Left renal cortex interstitium (tissue), 4 donors: ENCODE measurements at regions not wholly inside any gene's neighbourhood (a gene's known extent, or its start where the extent isn't known, plus 50 kb on each side); places are given as distances from the start of the nearest gene placed in this dataset.

ENCODE experiments used
- DNase-seq, 4 donors: peaks; one replicate each; pipeline ENCODE4 v3.0.0-alpha.2; 2013; ENCODE audit warnings: low read depth in 4 of 4, low spot score in 2 of 4, missing footprints in 1 of 4

DNA sequence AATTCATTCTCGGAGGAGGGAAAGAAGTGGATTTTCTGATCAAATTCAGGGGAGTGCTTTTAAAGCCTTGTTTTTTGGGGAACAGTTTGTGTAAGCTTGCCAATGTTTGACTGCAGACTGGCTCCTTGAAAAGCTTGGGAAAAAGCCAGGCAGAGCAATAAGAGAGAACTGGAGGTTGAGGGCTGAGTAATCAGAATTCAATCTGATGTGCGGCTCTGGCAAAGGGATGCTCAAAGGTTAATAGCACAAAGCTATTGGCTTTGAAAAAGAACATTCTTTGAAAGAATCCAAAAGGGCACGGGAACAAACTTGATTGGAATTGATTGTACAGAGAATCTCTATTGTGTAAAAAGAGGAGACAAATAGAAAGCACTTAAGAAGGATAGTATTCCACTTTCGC is 279.3 kb downstream of the YTHDC2 start:
- DNase-seq: no peak

DNA sequence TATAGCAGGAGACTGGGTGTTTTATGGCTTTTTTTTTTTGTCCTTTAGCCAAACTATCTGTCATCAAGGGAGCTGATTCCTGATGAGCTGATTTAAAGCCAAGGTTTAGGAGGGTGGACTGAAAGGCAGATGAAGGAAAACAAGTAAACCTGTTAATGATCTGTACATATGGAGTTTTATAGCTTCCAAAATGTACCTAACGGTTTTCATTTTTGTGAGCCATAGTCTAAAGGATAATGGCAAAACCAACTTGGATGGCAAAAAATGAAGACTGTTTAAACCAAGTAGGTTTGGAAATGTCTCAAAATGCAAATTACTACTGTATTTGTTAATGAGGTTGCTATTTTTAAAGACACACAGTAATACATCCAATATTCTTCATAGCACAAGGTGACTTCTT is 281.5 kb downstream of the YTHDC2 start:
- no peak for DNase-seq

DNA sequence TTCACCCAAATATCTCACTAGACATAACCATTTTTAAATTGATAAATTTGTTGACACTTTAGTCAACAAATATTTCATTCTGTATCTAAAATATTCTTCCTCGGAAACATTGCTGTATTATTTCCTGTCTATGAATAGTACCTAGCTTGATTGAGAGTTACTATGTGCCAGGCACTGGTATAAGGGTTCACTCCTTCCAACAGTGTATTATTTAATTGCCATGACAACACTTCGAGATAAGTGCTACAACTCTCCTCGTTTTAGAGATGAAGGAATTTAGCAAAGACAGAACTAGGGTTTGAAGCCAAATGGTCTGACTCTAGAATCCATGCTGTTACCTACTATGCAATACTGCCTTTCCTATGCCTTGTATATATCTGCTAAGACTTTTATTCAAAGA is 287.2 kb downstream of the YTHDC2 start:
- no peak for DNase-seq

DNA sequence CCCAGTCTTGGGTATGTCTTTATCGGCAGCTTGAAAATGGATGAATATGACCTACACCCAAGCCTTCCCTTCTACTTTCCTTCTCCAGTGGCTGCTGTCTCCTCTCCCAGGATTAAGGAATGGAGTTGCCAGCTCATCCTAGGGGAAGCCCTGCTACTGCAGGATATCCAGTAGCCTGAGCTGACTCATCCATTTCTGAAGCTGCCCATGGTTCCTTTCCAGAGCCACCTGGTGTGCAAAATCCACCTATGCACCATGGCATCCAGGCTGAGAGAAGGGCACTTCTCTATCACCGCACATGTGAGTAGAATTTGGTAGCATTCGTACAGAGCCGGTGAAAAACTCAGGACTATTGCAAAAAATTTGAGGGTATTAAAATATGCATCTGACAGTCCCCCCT is 290.8 kb downstream of the YTHDC2 start:
- DNase-seq: no peak

DNA sequence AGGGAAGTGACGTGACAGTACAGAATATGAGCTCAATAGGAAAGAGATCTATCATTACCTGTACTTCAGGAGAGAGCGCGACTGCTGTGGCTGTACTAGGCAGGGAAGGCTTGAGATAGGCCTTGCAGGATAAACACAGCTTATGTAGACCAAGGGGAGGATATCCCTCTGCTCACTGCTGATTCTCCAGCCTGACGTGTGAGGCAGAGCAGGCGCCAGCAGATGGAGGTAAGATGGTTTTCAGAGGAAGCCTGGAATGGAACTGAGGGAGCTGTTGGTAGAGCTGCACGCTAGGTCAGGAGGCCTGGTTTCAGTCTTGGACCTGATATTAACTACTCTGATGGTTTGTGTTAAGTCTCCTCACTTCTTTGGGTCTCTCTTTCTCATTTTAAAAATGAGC is 291.4 kb downstream of the YTHDC2 start:
- no peak for DNase-seq

DNA sequence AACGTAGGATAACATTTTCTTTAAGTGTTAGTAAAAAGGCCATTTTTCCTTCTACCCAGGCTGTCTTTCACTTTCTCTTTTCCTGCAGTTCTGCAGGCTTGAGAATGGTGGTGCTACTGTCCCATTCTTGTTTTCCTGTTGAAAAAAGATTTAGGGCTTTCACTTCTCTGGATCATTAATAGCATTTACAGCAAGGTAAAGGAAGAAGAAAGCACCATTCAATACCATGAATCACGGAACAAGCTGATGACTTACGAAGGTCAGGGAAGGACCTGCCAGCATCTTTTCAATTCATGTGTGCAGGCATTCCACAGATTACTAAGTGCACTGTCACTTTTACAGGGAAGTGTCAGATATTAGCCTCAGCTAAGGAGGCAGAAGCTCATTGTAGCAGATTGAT is 292.8 kb downstream of the YTHDC2 start:
- no peak for DNase-seq

DNA sequence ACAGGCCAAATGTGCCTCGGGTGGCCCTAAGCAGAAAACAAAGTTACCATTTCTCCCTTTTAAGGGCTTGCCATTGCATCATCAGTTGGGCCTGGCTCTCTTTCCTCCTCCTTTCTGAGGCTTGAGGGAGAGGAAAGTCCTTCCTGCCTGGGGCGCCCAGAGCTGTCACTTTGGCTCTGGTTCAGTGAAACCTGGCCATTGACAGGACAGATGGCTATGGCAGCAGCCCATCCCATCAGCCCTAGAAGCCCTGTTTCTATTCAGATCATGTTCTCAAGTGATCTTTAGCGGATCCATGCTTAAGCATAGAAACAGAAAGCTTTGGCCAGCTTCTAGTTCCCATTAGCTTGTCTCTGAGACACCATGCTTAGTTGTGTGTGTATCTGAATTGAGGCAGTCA is 293.4 kb downstream of the YTHDC2 start:
- no peak for DNase-seq

DNA sequence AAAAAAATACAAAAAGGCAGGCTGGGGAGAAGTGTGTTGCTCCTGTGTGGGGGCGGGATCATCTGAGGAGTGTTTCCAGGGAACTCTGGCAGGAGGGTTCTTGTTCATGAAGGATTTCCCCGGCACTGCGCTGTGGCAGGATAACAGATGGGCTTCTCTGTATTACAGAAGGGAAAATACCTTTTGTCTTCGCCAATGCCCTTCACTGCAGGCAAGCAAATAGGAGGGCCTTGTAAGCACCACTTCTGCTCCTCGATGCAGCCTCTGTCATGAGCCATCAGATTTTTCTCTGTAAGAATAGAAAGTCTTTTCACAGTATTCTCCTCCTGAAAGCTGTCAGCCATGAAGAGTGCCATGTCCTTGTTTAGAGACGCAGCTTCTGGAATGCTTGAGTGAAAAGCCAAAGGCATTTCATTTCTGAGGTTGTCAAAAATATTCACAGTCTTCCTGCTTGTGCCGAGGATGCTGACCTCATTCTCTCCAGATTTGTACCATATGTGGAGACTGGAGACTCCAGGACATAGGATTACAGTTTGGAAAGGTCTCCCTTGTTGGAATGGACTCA is 294.0 kb downstream of the YTHDC2 start:
- peak in 1 of 4 donors; percentile 32 for DNase-seq

DNA sequence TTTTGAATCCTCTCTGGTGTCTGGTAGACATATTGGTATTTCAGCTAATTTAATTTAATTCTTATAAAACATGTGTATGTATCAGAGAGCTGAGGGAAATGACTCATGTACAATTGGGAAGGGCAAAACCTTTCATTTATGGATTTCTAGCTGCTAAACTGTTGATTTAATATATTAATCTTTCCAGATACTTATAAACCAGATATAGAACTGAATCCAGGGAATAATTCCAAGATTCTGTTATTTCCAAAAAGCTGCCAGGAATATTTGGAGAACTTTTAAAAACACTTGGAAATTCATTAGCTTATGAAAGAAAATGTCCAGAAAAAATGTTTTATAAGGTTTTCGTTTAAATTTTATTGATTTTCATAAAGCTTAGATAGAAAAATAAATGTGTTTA is 295.5 kb downstream of the YTHDC2 start:
- no peak for DNase-seq

DNA sequence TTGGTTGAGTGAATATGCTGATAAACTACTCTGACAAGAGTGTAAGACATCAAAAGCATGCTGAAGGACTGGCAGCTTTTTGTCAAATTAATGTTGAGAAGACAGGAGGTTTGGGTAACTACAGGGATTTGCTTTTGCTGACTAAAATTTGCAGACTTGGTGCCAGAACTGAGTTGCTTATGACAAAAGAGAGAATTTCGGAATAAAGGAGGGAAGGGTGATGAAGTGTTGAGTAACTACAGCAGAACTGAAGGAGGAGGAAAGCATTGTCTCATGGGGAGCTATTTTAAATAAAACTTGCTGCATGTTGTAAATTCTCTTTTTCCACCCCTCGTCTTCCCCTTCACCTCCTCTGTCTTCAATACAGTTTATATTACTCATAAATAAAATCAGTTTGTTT is 296.1 kb downstream of the YTHDC2 start:
- no peak for DNase-seq

DNA sequence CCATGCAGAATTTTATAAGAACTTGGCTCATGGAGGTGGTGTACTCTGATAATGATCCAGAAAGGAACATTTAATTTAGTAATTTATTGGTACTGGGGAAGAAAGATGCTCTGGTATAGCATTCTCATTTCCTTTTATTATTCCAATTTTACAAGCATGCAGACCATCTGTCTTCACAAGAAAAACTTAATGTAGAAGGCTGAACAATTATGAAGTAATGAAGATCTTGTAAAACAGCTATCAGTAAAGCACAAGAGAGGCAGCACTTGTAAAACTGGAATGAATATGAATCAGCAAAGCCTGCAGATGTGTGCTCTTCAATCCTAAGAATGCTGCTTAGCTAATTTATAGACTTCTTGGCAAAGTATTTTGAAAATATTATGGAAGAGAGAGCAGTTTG is 300.0 kb downstream of the YTHDC2 start:
- DNase-seq: no peak

DNA sequence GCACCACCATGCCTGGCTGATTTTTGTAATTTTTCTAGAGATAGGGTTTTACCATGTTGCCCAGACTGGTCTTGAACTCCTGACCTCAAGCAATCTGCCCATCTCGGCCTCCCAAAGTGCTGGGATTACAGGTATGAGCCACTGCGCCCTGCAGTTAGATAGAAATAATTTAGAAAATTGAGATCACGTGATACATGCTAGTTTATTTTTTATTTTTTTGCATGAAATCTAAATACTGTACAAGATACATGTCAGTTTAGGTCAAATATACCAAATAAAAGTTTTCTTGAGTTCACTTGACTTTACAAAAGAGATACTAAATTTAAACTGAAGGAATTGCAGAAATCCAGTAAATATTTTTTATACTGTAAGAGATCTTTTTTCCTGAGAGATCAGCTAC is 304.2 kb downstream of the YTHDC2 start:
- no peak for DNase-seq

DNA sequence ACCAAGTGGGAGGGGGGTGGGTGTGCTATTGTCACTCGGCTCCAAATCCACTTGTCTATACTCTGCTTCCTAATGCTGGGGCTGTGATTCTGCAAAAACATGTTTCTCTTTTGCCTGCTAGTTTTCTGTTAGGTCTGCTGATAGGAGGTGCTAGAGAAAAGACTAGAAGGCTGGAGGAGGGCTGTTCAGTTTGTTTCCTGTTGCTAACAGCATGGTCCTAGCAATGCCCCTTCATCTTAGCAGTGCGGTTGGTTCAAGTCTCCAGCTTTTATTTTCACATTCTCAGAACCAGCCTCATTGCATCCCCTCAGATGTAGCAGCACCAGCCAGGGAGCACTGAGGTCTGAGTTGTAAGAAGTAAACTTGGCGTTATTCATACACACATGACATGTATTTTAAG is 310.2 kb downstream of the YTHDC2 start:
- DNase-seq: no peak

DNA sequence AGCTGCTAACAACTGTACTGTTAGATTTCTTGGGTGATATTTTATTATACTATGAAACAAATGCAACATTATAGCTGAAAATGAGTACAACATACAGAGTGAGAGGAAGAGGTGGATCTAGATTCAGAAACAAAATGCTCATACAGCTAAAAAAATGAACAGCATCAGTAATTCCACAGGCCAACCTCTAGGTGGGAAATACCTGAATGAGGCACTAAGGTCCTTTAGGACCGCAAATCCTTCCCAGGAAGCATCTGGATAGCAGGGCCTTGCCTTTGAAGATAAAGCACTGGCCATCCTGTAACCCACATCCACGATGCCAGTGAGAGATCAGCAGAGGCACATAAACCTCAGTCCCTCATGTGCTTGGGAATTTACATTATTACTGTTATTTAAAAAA is 310.8 kb downstream of the YTHDC2 start:
- DNase-seq: no peak

DNA sequence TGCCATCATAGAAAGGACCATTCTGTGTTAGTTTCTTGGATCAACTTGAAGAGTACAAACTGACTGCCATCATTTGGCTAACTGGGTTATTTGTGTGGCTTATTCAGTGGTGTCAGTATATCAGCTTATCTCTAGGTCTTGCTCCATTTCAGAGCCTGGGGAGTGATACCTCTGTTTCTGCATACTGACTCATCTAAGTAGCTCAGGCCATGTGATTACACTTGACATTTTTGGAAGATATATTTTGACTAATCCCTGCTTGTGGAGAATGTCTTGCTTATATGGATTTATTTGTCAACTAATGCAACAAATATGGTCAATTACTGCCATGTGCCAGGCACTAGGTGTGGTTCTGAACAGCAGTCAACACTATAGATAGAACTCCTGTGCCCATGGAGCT is 311.7 kb downstream of the YTHDC2 start:
- no peak for DNase-seq

DNA sequence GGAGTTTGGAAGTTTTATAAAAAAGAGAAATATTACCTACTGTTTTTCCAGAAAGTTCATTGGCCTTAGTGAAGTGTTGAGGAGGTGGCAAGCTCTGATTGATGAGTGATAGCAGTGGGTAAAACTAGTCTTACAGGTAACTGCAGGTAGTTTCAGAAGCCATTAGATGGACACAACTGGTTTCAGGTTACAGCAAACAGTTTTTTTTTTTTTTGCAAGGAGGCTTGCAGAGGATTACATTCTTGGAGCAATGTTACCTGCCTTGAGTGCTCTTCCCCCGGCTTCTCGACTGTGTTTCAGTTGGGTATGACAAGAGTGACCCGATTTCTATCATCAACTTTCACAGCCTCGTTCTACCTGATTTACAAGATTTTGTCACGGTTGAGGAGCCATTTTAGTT is 333.4 kb downstream of the YTHDC2 start:
- no peak for DNase-seq

DNA sequence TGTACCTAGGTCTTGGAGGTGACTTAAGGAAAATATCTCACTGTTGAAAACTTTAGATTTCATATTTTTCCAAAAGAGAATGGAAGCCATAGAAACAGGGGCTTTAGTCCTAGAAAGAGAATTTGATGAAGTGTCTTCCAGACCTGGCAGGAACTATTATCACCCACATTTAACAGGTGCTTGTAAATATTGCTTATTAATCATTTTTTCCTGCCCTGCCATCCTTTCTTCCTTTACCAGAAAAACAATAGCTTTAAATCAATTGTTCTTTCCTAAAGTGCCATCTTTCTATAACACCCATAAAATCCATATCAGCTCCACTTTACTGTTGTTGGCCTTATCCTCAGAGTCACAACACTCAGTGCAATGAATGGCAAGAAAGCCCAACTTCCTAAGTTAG is 350.9 kb downstream of the YTHDC2 start:
- no peak for DNase-seq

DNA sequence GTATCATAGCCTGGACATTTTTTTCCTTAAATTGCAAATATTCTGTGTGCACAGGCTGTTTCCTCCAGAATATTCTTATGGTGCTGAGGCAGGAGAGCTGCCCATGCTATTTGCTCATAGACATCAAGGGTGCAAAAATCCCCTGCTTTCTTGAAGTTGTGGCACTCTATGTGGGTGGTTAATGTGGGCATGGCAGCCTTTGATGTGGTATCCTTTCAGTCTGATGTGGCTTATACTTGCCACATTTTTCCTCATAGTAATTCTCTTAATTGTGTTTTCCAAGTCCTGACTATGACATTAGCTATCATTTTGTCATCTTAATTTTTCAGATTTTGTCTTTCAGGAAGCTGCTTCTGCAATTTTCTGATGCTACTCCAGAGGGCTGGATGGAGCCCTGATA is 353.3 kb downstream of the YTHDC2 start:
- no peak for DNase-seq

DNA sequence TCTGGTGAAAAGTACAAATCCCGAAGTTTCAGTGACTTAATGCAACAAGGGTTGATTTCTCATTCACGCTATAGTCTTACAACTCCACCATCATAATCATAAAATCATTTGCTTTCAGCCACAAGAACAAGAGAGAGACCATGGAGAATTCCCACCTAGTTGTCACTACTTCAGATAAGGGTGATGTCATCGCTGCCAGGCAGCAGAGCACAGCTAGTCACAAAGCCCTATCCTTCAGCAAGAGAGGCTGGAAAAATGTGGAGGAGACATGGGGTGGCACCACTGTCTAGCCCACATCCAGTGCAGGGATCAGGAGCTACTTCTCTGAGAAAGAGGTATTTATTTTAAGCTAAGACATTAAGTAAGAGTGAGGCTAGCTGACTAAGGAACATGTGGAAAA is 356.1 kb downstream of the YTHDC2 start:
- DNase-seq: no peak

DNA sequence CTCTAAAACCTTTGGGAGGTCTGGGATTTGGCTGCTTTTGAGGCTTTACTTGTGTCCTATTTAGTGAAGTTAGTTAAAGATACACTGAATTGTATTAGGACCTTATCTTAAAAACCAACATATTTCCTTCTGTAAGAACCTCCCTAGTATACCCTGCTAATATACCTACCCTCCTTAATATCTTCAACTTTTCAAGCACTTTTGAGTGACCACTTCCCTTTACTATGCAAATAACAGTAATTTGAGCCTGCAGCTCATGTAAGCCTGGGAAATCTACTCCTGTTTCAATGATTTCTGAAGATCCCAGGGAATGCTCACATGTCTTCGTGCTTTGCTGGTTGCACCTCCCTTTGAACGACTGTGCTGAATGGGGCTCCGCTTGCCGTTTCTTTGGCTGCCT is 358.5 kb downstream of the YTHDC2 start:
- no peak for DNase-seq

DNA sequence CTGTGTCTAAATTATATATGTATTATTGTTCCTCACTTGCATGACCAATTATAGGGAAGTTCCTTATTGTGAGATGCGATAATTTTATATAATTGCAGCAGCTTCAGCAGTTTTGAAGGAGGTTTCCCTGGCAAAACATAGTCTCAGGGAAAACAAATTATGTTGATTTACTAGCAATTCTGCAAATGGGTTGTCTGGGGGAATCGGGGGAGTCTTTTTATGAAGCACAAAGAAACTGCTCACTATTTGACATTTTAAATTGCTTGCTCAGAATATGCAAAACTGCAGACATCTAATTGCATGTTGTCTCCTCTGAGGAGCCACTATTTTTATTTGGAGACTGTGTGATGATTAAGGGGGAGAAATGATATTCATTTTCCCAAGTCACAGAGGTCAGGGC is 361.6 kb downstream of the YTHDC2 start:
- no peak for DNase-seq

DNA sequence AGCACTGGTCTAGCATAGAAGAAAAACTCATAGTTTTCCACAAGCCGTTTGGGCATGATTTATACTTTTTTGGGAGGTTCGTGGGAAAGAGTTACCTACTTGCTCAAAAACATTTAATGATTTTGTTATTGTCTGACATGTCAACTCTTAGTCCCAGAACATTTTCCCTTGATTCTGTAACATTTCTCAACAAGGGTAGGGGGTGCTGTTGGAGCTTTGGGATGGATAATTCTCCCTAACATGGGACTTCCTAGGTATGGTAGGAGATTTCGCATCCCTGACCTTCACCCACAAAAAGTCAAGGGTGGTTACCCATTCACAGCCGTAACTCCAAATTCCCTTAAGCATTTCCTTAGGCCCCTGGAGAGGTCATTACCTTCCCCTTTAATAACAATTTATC is 378.0 kb downstream of the YTHDC2 start:
- no peak for DNase-seq

DNA sequence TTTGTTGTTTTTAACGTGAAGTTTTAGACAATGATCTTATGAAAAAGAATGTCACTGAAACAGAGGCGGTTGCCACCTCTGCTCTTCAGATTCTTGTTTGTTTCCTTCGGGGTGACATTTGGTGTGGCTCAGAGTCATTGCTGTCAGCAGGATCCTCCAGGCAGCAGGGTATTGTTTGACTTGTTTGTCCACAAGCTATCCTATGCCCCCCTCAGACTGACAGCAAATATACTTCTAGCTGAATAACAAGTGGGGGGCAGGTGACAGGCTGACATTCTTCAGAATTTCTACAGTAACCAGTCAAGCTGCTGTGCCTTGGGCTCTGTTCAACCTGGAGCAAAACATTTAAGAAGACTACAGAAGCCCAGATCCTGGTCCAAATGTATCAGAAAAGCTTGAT is 383.3 kb downstream of the YTHDC2 start:
- DNase-seq: no peak

DNA sequence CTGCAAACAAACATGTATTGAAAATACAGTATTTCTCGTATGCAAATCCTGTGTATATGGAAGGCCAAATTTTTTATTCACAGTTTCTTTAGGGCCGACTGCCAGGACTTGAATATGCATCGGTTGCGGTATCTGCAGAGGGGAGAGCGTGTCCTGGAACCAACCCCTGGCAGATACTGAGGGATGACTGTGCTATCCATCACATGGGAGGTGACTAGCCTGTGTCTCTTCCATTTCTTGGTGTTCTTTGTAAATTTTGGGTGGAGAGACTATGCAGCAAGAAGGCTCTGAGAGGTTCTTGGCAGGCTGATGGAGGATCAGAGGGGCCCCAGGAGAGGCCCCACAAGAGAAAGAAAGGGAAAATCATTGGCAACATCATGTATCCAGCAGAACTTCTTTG is 384.3 kb downstream of the YTHDC2 start:
- no peak for DNase-seq
